GM18858 (cell line): ENCODE measurements at regions not wholly inside any gene's neighbourhood (a gene's known extent, or its start where the extent isn't known, plus 50 kb on each side); places are given as distances from the start of the nearest gene placed in this dataset.

Experiments
- ATAC-seq: cut with Tn5 transposase; IDR thresholded peaks from one replicate; pipeline ENCODE4 v1.9.1; 2021; ENCODE audit not compliant: unreplicated experiment

DNA sequence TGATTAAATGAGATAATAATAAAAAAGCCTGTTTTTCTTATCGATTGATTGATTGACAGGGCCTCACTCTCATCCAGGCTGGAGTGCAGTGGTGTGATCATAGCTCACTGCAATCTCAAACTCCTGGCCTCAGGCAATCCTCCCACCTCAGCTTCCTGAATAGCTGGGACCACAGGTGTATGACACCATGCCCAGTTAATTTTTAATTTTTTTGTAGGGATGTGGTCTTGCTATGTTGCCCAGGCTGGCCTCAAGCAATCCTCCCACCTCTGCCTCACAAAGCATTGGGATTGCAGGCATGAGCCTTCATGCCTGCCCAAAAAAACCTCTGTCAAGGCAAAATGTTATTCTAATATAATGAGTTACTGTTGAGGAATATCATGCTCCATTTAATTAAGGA lies 346.4 kb upstream of the DAB1 start:
- no peak for ATAC-seq

DNA sequence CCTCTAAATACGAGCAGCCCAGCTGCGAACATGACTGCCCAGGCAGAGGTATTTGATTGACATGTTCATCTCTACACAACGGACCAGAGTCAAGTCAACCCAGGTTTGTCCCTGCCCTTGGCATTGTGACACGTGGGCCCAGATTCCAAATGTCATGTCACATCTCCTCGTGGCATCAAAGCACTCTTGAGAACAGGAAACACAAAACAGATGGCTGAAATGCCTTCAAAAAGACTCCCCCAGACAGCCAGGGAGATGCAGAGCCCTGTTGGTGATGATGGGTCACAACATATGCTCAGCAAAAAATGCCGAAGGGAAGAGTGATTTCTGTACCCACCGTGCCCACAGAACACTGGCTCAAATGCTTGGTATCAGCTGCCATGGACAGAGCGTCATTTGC lies 337.8 kb upstream of the DAB1 start:
- ATAC-seq = no peak

DNA sequence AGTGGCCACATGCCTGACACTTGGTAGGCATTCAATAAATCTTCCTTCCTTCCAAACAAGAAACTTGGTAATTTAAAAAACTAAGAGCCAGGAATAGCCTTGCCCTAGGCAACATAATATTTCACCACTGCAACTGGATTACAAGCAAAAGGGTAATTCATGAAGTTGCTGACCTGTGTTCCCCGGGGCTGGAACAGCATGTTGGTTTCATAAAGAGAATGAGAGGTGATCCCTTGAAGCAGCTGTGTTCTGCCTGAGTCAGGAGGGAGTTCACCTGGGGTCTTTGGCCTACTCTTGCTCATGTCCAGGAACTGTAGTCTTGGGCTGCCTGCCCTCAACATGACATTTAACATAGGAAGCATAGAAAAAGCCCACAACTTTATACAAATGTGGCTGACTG lies 329.0 kb upstream of the DAB1 start:
- ATAC-seq = no peak

DNA sequence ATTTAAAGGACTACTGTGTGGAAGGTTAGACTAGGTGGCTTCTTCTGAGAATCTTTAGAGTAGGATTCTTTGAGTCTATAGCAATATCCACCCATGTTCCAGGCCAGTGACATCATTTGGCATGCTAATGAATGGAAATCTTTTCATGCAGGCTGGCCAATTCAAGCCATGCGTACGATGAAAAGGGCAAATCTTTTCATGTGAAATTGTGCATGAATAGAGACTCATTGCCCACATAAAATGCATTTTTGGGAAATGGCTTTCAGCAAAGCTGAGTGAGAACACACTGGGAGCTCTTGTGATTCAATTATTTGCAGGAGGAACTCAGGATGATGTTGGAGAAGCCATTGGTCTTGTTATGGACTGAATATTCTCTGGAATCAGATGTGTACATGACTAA lies 324.9 kb upstream of the DAB1 start:
- ATAC-seq = no peak

DNA sequence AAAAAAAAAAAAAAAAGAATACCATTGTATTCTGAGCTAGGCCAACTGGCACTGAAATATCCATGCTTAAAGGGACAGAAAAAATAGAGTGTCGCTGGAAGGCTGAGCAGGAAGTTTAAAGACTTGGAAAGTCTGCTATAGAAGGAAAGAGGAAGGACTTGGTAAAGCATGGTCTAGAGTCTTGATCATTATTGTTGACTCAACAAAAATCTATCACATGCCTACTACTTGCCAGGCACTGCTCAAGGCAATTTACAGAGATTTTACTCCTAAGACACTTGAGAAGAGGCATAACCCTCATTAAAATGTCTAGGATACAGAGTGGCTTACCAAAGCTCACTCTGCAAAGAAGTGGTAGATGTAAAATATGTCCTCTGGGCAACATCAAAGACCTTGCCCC lies 324.0 kb upstream of the DAB1 start:
- ATAC-seq = no peak

DNA sequence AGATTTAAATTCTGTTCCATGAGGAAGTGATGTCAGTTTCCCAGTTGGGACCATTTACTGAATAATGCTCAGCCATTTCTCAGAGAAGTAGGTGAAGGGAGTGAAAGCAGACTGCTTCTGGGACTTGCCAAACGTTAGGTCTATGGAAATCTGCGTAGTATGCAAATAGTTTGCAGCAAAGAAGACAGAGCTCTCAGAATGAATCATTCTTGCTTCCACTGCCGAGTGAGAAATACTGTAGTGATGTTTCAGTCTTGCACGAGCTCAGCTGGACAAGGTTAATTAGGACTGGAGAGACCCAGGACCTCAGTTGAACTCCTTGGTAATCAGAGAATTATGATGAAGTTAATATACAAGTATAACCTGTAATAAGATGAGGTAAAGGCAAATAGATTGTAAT lies 317.7 kb upstream of the DAB1 start:
- peak; percentile 71 for ATAC-seq

DNA sequence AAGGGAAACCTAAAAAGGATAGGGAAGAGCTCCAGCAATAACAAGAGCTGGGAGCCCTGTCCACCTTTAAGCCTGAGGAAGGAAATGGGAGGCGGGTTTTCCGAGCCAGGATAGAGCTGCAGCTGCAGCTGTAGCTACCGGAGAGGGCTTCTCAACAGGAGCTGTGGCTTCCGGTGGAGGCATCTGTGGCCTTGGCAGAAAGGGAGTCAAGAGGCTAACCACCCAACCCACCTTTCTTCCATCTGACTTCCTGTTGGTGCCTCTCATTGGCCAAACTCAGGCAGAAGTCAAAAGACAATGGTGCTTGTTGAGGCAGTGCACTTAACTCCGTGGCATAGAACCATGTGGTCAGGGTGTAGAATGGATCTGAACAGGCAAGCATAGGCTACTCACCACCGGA lies 313.1 kb upstream of the DAB1 start:
- ATAC-seq = no peak

DNA sequence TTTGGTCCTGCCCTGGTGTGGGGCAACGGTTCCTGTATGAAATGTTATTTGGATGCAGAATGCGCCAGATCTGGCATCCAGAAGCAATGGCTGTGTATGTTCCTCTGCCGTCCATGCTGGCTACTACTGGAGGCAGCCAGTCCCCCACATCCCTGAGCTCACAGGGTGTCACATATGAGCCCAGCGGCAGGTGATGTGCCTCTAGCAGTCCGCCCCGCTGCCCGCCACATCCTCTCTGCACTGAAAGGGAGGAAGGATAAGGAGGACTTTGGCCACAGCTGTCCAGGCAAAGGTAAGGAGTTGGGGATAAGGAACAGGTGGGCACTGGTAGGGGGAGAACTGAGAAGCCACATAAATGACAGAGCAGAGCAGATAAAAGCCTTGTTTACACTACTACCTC lies 305.3 kb upstream of the DAB1 start:
- ATAC-seq = no peak

DNA sequence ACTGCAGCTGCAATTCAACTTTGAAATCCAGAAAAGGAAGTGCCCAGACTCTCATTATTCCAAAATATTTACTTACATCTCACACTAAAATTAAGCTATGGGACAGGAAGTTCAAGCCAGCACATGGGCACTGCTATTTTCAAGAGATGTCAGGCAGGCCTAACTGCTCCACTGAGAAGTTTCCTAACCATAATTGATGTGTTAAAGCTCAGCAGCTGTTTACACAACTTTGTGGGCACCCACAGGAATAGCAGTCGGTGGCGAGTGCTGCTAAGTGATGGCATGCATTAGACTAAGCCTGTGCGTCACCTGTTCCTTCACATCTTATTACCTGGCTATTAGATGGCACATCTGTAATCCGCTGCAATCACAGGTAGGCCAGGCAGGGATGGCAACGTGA lies 303.3 kb upstream of the DAB1 start:
- ATAC-seq = no peak

DNA sequence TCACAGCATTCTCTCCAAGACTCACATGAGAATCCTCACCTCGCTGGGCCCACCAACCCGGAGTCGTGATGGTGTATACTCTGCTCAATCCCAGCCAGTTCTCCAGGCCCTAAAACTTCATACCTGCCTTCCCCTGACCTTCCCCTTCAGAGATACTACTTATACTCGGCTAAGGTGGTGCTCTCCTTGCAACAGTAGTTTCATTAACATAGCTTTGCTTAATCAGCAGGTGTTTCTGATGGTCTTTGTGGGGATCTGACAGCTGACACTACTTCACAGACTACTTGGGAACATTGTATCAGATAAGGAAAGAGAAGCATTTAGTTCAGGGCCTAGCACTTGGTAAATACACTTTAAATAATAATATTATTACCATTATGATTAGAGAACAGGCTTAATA lies 301.5 kb upstream of the DAB1 start:
- ATAC-seq = no peak

DNA sequence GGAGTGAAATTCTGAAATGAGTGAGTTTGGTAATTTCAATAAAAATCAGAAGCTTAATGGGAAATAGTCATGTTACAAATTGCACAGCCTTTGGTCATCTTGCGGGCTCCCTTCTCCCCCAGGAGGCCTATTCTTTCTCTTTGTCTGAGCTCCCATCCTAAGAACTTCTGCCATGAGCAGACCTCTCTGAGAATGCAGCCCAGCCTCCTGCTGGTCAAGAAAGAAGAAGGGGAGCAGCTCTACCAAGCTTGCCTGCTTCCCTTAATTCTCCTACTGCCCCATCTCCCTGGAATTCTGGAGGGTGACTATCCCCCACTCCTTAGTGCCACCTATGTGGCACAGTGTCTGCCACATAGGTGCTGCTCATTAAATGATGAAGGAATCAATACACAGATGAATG lies 300.7 kb upstream of the DAB1 start:
- ATAC-seq = no peak

DNA sequence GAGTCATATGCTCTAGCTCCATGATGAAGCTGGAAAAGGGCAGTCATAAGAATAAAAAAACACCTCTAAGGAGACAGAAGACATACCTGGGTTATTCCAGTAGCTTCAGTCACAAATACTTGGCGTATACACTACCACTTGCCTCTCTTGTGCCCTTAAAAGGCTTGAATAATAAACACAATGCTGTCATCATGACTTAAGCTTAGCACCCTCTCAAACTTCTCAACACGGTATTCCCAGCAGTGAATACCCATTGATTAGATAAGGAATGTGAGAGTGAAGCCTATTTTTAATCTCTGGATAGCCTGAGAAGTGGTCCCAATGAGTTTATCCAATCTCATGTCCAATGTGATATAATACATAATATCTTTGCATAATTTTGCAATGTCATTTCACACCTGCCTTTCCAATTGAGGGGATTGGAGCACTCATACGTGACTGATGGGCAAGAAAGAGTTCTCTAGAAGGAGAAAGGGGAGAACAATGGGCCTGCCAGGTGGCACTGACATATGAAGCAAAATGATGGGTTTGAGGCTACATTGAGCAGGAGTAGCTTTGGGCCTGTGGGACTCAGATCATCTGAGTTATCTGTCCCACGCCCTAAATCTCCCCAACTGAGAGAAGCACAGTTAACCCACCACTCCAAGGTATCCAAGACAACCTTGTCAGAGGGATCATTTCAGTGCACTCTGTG lies 298.6 kb upstream of the DAB1 start:
- ATAC-seq = no peak

DNA sequence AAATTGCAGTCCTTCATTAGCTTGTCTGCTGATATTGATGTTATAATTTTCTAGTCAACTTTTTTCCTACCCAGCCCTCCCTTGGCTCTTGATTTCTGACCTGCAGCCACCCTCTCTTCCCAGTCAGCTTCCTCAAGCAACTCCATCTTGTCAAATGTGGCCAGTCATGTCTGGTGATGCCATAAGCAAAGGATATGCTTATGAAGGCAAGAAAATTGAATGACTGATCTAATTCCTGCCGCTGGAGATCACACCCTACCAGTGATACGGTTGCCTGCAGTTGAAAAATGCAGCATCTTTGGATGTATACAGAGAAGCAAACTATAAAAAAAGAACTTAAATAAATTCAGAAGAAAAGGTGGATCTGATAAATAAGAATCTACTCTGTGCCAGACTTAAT lies 297.1 kb upstream of the DAB1 start:
- ATAC-seq = no peak

DNA sequence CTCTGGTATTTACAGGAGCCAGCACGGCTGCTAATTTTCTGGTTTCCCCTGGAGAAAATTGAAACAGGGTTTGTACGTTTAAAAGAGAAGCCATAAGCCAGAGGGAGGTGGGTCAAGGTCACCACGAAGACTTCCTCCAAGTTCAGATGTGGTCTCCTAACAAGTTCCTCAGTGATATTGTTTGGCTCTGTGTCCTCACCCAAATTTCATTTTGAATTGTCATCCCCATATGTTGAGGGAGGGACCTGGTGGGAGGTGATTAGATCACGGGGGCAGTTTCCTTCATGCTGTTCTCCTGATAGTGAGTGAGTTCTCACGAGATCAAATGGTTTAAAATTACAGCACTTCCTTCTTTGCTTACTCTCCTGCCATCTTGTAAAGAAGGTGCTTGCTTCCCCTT lies 295.4 kb upstream of the DAB1 start:
- no peak for ATAC-seq

DNA sequence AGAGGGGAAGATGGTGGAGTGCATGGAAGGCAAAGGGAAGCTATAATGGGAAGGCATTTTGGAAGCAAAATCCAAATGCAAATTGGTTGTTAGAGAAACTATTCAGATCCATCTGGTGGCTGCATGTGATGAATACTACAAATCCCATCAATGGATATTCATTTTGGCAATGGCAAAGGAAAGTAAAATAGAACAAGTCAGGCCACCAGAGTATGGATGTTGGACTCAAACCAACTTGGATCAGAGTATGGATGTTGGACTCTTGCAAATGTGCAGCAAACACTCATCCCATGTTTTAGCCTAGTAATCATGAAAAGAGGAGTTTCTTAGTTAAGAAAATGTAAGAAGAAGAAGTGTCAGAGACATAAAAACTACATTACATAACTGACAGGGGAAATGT lies 289.6 kb upstream of the DAB1 start:
- no peak for ATAC-seq

DNA sequence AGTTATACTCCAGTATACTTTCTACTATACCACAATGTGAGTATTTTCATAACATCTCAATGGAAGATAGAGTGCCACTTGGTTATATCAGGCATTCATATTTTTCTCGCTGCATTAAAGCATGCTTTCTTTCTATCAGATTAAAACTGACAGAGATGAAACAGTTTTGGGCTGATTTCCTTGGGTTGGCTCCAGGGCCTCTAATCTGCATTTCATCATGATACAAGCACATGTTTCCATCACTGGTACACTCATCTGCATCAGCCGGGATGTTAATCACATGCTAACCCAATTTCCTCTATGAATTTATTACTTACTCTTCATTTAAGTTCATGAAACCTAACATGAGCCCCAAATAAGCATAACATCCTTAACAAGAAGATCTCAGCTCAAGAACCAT lies 289.0 kb upstream of the DAB1 start:
- ATAC-seq = no peak

DNA sequence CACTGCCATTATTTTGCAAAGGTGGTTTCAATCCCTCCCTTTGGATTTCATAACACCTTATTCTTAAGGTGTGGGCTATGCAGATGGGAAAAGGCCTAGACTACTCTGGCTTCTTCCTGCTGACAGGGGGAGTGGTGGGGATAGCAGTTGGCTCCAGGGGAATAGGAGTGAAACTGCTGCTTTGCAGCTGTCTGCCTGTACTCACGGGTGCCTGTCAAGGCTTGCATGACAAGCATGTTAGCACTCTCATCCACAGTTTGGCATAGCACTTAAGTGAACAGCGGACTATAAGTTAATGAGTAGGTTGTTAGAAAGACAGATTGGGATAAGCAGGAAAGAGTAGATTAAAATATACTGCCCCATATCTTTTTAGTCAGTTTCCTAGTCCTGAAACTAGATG lies 287.5 kb upstream of the DAB1 start:
- no peak for ATAC-seq

DNA sequence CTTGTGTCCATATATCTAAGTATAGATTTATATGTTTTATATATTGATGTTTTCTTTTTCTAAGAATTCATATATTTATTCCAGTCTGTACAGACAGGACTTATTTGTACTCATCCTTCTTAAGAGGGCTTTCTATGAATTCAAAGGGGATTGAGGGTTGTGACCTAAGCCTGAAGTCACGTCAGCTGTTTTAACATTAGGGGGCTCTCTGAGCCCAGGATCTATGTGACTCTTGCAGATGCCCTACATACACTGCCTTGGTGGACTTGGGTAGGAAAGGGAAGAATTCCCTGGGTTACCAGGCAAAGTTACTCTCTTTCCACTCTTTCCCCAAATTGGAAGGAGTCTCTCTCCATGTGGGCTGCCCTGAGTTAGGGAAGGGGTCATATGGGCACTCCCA lies 283.8 kb upstream of the DAB1 start:
- no peak for ATAC-seq

DNA sequence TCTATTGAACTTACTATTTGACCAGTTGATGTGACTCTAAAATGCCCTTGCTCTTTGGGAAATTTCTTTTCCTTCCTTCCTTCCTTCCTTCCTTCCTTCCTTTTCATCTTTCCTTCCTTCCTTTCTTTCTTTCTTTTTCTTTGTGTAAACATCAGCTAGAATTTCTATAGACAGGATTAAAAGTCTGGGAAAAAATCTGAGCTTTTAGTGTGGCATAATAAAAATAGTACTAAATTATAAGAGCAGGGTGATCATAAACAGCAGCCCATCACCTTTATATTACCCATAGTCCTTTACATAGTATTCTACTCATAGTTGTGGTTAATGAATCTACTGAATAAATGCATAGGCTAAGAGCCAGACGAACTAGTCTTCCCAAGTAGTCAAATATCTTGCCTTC lies 281.0 kb upstream of the DAB1 start:
- no peak for ATAC-seq

DNA sequence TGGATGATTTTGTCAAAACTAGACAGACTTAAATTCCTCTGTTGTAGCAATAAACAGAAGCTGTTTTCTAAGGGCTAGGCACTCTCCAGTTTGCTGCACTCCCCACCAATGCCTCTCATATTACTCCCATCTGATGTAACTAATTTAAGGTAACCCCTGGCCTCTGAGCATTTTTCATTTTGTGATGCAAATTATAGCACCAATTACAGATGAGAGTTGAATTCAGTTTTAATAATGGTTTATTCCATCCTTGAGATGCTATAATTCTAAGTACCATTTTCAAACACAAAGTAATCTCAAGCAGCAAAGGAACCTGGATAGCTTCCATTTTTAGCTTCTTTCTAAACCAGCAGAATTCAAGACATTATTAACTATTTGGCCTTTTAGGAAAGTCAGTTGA lies 280.4 kb upstream of the DAB1 start:
- no peak for ATAC-seq

DNA sequence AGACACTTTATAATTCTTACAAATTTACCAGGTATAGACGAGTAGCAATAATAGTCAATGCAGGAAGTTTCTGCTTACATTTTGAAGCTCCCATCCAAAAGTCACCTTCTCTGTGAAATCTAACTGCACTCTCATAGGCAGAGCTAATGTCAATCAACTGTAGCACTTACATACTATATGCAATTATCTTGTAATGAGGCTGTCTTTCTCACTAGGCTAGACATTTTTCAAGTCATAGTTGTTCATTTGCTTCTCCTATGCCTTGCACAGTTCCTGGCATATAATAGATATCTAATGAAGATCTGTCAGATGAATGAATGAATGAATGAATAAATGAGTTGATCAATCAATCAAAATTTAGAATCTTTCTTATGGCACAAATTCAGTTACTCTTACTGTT lies 273.0 kb upstream of the DAB1 start:
- no peak for ATAC-seq

DNA sequence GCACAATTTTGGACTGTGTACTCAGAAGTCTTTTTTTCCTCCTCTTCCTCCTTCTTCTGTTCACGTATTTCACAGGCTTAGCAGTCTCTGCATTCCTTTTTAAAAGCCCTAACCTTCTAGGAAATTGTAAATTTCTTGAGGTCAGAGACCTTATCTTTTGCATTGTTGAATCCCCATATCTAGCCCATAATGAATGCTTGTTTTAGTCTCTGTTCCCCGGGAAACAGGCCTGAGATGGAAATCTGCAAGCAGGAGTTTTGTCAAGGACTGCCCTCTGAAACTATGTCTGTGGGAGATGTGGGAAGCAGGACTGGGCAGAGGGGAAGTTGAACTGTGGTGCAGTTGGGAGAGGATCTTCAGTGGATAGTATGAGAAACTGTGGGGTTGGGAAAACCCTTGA lies 272.2 kb upstream of the DAB1 start:
- ATAC-seq = no peak

DNA sequence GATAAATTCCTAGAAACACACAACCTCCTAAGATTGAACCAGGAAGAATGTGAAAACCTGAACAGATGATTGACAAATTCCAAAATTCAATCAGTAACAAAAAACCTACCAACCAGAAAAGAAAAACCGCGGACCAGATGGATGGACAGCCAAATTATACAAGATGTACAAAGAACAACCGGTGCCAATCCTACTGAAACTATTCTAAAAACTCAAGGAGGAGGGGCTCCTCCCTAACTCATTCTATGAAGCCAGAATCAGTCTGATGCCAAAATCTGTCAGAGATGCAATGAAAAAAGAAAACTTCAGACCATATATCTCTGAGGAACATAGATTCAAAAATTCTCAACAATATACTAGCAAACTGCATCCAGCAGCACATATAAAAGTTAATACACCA lies 262.4 kb upstream of the DAB1 start:
- ATAC-seq = no peak
